T-cell (primary cell): ENCODE measurements at regions not wholly inside any gene's neighbourhood (a gene's known extent, or its start where the extent isn't known, plus 50 kb on each side); places are given as distances from the start of the nearest gene placed in this dataset.

ENCODE experiments used
- ATAC-seq, 4 experiments: fragments of 200-7000 bp in 3 of 4; fragments of 150-1000 bp in 1 of 4; cut with Tn5 transposase; replicated peaks in 1 of 4; 1 replicate in 3 of 4; 2 replicates in 1 of 4; pipeline ENCODE4 v1.10.0; 2021; ENCODE audit warnings: moderate library complexity in 3 of 4, mild to moderate bottlenecking in 2 of 4, moderate number of reproducible peaks in 1 of 4
- CTCF ChIA-PET, 2 donors: fragments of 300-600 bp; sonication (Branson Sonifier 250); formaldehyde crosslinking; loops; one replicate each; lab custom pipeline; 2022; ENCODE audit warnings: antibody characterized with exemption in 2 of 2; lab: Charles Lee
- POLR2A ChIA-PET, 2 donors: fragments of 300-600 bp; sonication (Branson Sonifier 250); formaldehyde crosslinking; loops; one replicate each; lab custom pipeline; 2022; ENCODE audit warnings: antibody characterized with exemption in 2 of 2; lab: Charles Lee
- DNase-seq, 35 experiments: peaks; one replicate each; pipeline versions ENCODE4 v3.0.0 to v3.0.0-alpha.2; 2013 to 2023
- H3K27ac ChIP-seq: one replicate; pipeline ENCODE4 v1.5.1; 2013; ENCODE audit warnings: low read length
- H3K27me3 ChIP-seq, 2 experiments: replicated peaks in 1 of 2; 1 replicate in 1 of 2; 2 replicates in 1 of 2; pipeline versions ENCODE4 v1.6.1 to v1.7.0; 2013; ENCODE audit warnings: low read length in 1 of 2, mixed read lengths in 1 of 2; ENCODE audit not compliant: control insufficient read depth in 2 of 2, insufficient read depth in 2 of 2; ENCODE audit errors: extremely low read depth in 1 of 2
- H3K36me3 ChIP-seq, 2 donors: 1 replicate in 1 of 2; 2 replicates in 1 of 2; pipeline versions ENCODE4 v1.6.1 to v1.7.0; 2013; ENCODE audit warnings: low read length in 1 of 2; ENCODE audit not compliant: control insufficient read depth in 2 of 2, insufficient read depth in 1 of 2; ENCODE audit errors: extremely low read depth in 1 of 2
- H3K4me1 ChIP-seq, 2 experiments: 1 replicate in 1 of 2; 2 replicates in 1 of 2; pipeline versions ENCODE4 v1.6.1 to v1.7.0; 2013; ENCODE audit warnings: low read length in 2 of 2, mixed read lengths in 1 of 2; ENCODE audit not compliant: insufficient read depth in 2 of 2, control insufficient read depth in 1 of 2; ENCODE audit errors: extremely low read depth in 1 of 2
- H3K4me3 ChIP-seq, 2 donors: 1 replicate in 1 of 2; 2 replicates in 1 of 2; pipeline versions ENCODE4 v1.5.1 to v1.7.0; 2013; ENCODE audit warnings: mild to moderate bottlenecking in 2 of 2, low read length in 1 of 2, moderate library complexity in 1 of 2; ENCODE audit not compliant: control insufficient read depth in 1 of 2; ENCODE audit errors: extremely low read depth in 1 of 2
- H3K9me3 ChIP-seq: 2 replicates; pipeline ENCODE4 v1.7.0; 2013
- H3K27ac Mint-ChIP-seq, 2 donors: one replicate each; pipeline ENCODE4 v1.8.0; 2020 to 2021; ENCODE audit warnings: mild to moderate bottlenecking in 2 of 2, mixed read lengths in 2 of 2
- H3K27me3 Mint-ChIP-seq, 2 donors: one replicate each; pipeline ENCODE4 v1.8.0; 2021 to 2022; ENCODE audit warnings: mixed read lengths in 2 of 2
- H3K36me3 Mint-ChIP-seq: one replicate; pipeline ENCODE4 v1.8.0; 2021; ENCODE audit warnings: mixed read lengths
- H3K4me1 Mint-ChIP-seq, 3 donors: one replicate each; pipeline ENCODE4 v1.8.0; 2020 to 2022; ENCODE audit warnings: mixed read lengths in 3 of 3, mild to moderate bottlenecking in 1 of 3
- H3K4me3 Mint-ChIP-seq, 3 donors: one replicate each; pipeline ENCODE4 v1.8.0; 2020 to 2022; ENCODE audit warnings: mild to moderate bottlenecking in 3 of 3, mixed read lengths in 3 of 3, moderate library complexity in 3 of 3
- H3K9me3 Mint-ChIP-seq, 3 donors: one replicate each; pipeline ENCODE4 v1.8.0; 2020 to 2022; ENCODE audit warnings: mixed read lengths in 3 of 3
- WGBS: methylation state at CpG from one replicate; pipeline ENCODE4 v1.1.5; 2013; ENCODE audit warnings: missing lambda C conversion rate; ENCODE audit not compliant: insufficient coverage; 5-methylcytosine and 5-hydroxymethylcytosine counted together

GRCh38 chr3:180362081-180362480 lies 239.9 kb upstream of the TTC14 start:
- no peaks in the 10 kb centered on the region for H3K27me3 ChIP-seq
- Mint-ChIP-seq H3K4me1 (no peaks in the 10 kb centered on the region), H3K4me3 (no peak overlapping the region), H3K27me3 (no peaks in the 10 kb centered on the region), H3K36me3 (no peaks in the 10 kb centered on the region), H3K9me3 (peaks cover 2 to 7% (median 6%) of the 10 kb centered on the region in 3 donors), H3K27ac (no peak overlapping the region)
- ChIA-PET CTCF (no interaction called here), POLR2A (no interaction called here)
- no peak for ATAC-seq
- H3K36me3 ChIP-seq: no peaks in the 10 kb centered on the region
- H3K27ac ChIP-seq: no peak overlapping the region
- no peaks in the 10 kb centered on the region for H3K9me3 ChIP-seq
- no peak for DNase-seq
- H3K4me1 ChIP-seq: no peaks in the 10 kb centered on the region
- no peak overlapping the region for H3K4me3 ChIP-seq

GRCh38 chr3:180375831-180376230 lies 226.1 kb upstream of the TTC14 start:
- Mint-ChIP-seq H3K27ac (no peak overlapping the region), H3K4me1 (no peaks in the 10 kb centered on the region), H3K4me3 (no peak overlapping the region), H3K27me3 (no peaks in the 10 kb centered on the region), H3K36me3 (no peaks in the 10 kb centered on the region), H3K9me3 (peaks cover 4 to 15% (median 9%) of the 10 kb centered on the region in 3 donors)
- ATAC-seq (no peak), DNase-seq (no peak)
- H3K27me3 ChIP-seq: no peaks in the 10 kb centered on the region
- 20% methylated on average over 1 of the region's 3 CpGs for WGBS
- H3K27ac ChIP-seq: no peak overlapping the region
- ChIA-PET CTCF (no interaction called here), POLR2A (no interaction called here)
- H3K4me3 ChIP-seq: no peak overlapping the region
- H3K9me3 ChIP-seq: no peaks in the 10 kb centered on the region
- H3K36me3 ChIP-seq: no peaks in the 10 kb centered on the region
- H3K4me1 ChIP-seq: no peaks in the 10 kb centered on the region

- ChIA-PET CTCF (no interaction called here), POLR2A (no interaction called here)
- H3K4me3 ChIP-seq: no peak overlapping the region
- no peaks in the 10 kb centered on the region for H3K9me3 ChIP-seq
- ATAC-seq (no peak), DNase-seq (no peak)
- H3K4me1 ChIP-seq: no peaks in the 10 kb centered on the region
- Mint-ChIP-seq H3K4me3 (no peak overlapping the region), H3K4me1 (no peaks in the 10 kb centered on the region), H3K36me3 (no peaks in the 10 kb centered on the region), H3K9me3 (peaks cover 0 to 15% (median 6%) of the 10 kb centered on the region in 3 donors), H3K27me3 (no peaks in the 10 kb centered on the region), H3K27ac (no peak overlapping the region)
- WGBS: 76% methylated on average over 2 of the region's 4 CpGs
- H3K36me3 ChIP-seq: no peaks in the 10 kb centered on the region
- no peak overlapping the region for H3K27ac ChIP-seq
- H3K27me3 ChIP-seq: no peaks in the 10 kb centered on the region
These were observed 223.5 kb upstream of the TTC14 start for GRCh38 chr3:180378496-180378895.

GRCh38 chr3:180382638-180383180 lies 219.3 kb upstream of the TTC14 start:
- no peaks in the 10 kb centered on the region for H3K36me3 ChIP-seq
- Mint-ChIP-seq H3K9me3 (peaks cover 0 to 15% (median 8%) of the 10 kb centered on the region in 3 donors), H3K27me3 (no peaks in the 10 kb centered on the region), H3K36me3 (no peaks in the 10 kb centered on the region), H3K27ac (no peak overlapping the region), H3K4me3 (no peak overlapping the region), H3K4me1 (no peaks in the 10 kb centered on the region)
- no peaks in the 10 kb centered on the region for H3K4me1 ChIP-seq
- DNase-seq (no peak), ATAC-seq (no peak)
- H3K27me3 ChIP-seq: no peaks in the 10 kb centered on the region
- ChIA-PET CTCF (no interaction called here), POLR2A (no interaction called here)
- 29% methylated on average over 1 of the region's 2 CpGs for WGBS
- H3K4me3 ChIP-seq: no peak overlapping the region
- H3K27ac ChIP-seq: no peak overlapping the region
- H3K9me3 ChIP-seq: no peaks in the 10 kb centered on the region

- no peaks in the 10 kb centered on the region for H3K4me1 ChIP-seq
- H3K27ac Mint-ChIP-seq: no peak overlapping the region
- CTCF ChIA-PET: no interaction called here
- DNase-seq (no peak), ATAC-seq (no peak)
- POLR2A ChIA-PET: no interaction called here
- peaks cover 0 to 14% (median 8%) of the 10 kb centered on the region in 3 donors for H3K9me3 Mint-ChIP-seq
- H3K36me3 Mint-ChIP-seq: no peaks in the 10 kb centered on the region
- no peaks in the 10 kb centered on the region for H3K36me3 ChIP-seq
- no peaks in the 10 kb centered on the region for H3K9me3 ChIP-seq
- H3K27me3 ChIP-seq: no peaks in the 10 kb centered on the region
- 83% methylated on average over 1 of the region's 2 CpGs for WGBS
- no peaks in the 10 kb centered on the region for H3K4me1 Mint-ChIP-seq
- no peak overlapping the region for H3K27ac ChIP-seq
- no peak overlapping the region for H3K4me3 ChIP-seq
- no peaks in the 10 kb centered on the region for H3K27me3 Mint-ChIP-seq
- H3K4me3 Mint-ChIP-seq: no peak overlapping the region
These were observed 218.5 kb upstream of the TTC14 start for GRCh38 chr3:180383332-180384020.

GRCh38 chr3:180390313-180390712 lies 211.7 kb upstream of the TTC14 start:
- H3K4me3 Mint-ChIP-seq: no peak overlapping the region
- no peaks in the 10 kb centered on the region for H3K9me3 Mint-ChIP-seq
- Histone ChIP-seq H3K27ac (no peak overlapping the region), H3K9me3 (no peaks in the 10 kb centered on the region), H3K27me3 (no peaks in the 10 kb centered on the region), H3K36me3 (no peaks in the 10 kb centered on the region), H3K4me1 (no peaks in the 10 kb centered on the region), H3K4me3 (no peak overlapping the region)
- ATAC-seq (no peak), DNase-seq (no peak)
- ChIA-PET POLR2A (no interaction called here), CTCF (no interaction called here)
- no peaks in the 10 kb centered on the region for H3K27me3 Mint-ChIP-seq
- no peaks in the 10 kb centered on the region for H3K4me1 Mint-ChIP-seq
- H3K36me3 Mint-ChIP-seq: no peaks in the 10 kb centered on the region
- no peak overlapping the region for H3K27ac Mint-ChIP-seq

GRCh38 chr3:180391001-180391400 lies 211.0 kb upstream of the TTC14 start:
- Mint-ChIP-seq H3K9me3 (no peaks in the 10 kb centered on the region), H3K4me3 (no peak overlapping the region), H3K36me3 (no peaks in the 10 kb centered on the region), H3K27ac (no peak overlapping the region), H3K27me3 (no peaks in the 10 kb centered on the region), H3K4me1 (no peaks in the 10 kb centered on the region)
- no peaks in the 10 kb centered on the region for H3K4me1 ChIP-seq
- ATAC-seq (no peak), DNase-seq (no peak)
- no peak overlapping the region for H3K27ac ChIP-seq
- H3K27me3 ChIP-seq: no peaks in the 10 kb centered on the region
- POLR2A ChIA-PET: no interaction called here
- no peak overlapping the region for H3K4me3 ChIP-seq
- CTCF ChIA-PET: no interaction called here
- H3K36me3 ChIP-seq: no peaks in the 10 kb centered on the region
- H3K9me3 ChIP-seq: no peaks in the 10 kb centered on the region
- no CpG with 5 or more reads among the region's 1 CpG for WGBS
